ENCODE measurements at regions not wholly inside any gene's neighbourhood (a gene's known extent, or its start where the extent isn't known, plus 50 kb on each side); places are given as distances from the start of the nearest gene placed in this dataset.

DNA sequence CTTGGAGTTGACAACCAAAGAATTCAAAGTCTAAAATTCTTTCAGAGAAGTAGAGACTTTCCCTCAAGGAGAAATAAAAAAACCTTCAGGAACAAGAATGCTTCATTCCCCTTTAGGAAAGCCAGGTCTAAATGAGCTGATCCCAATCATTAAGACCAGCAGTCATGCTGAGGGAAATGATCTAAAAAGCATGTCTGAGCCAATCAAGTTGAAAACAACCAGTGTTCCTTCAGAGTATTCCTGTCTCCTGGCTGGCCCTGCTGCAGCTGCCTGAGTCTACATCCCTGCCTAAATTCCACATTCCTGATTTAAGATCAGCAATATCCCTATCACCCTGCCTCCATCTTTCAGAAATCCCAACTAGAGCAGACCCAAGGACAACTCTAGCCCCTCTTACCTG is 244.5 kb downstream of the PLK2 start:
- no peak for TF ChIP-seq CTCF (IDR thresholded peaks at IDR 0.05)
- no peak for TF ChIP-seq POLR2AphosphoS5 (IDR thresholded peaks at IDR 0.05; ENCODE audit: low read depth, low read length)

Data from Panc1 (cell line).